Chondrocyte (in vitro differentiated cells): ENCODE measurements at regions not wholly inside any gene's neighbourhood (a gene's known extent, or its start where the extent isn't known, plus 50 kb on each side); places are given as distances from the start of the nearest gene placed in this dataset.

ENCODE experiments used
- DNase-seq: peaks from one replicate; pipeline ENCODE4 v3.0.0; 2021; ENCODE audit warnings: mixed read lengths, low spot score
- H3K27ac Mint-ChIP-seq: one replicate; pipeline ENCODE4 v1.8.0; 2021; ENCODE audit warnings: mild to moderate bottlenecking, moderate library complexity, mixed read lengths; ENCODE audit not compliant: unreplicated experiment
- H3K27me3 Mint-ChIP-seq: 2 replicates; pipeline ENCODE4 v1.8.0; 2021; ENCODE audit warnings: low read depth, mixed read lengths
- H3K36me3 Mint-ChIP-seq: 2 replicates; pipeline ENCODE4 v1.8.0; 2021; ENCODE audit warnings: low read depth, mixed read lengths
- H3K4me1 Mint-ChIP-seq: 2 replicates; pipeline ENCODE4 v1.8.0; 2021; ENCODE audit warnings: low read depth, mild to moderate bottlenecking, mixed read lengths
- H3K4me3 Mint-ChIP-seq: one replicate; pipeline ENCODE4 v1.8.0; 2021; ENCODE audit warnings: mild to moderate bottlenecking, moderate library complexity, mixed read lengths; ENCODE audit not compliant: unreplicated experiment
- H3K9me3 Mint-ChIP-seq: 2 replicates; pipeline ENCODE4 v1.8.0; 2021; ENCODE audit warnings: low read depth, mixed read lengths
- CTCF ChIP-seq: fragments of 200-600 bp; sonication (generic); IDR thresholded peaks from 2 replicates; pipeline ENCODE4 v1.5.0; 2021; ENCODE audit warnings: antibody characterized with exemption, mild to moderate bottlenecking, moderate library complexity

GRCh38 chr16:73978407-73978784 is 318.2 kb upstream of the PSMD7 start:
- H3K4me1 Mint-ChIP-seq = no peaks in the 10 kb centered on the region
- H3K27me3 Mint-ChIP-seq = peaks cover 8% of the 10 kb centered on the region
- no peak overlapping the region for H3K4me3 Mint-ChIP-seq

GRCh38 chr16:73976644-73977043 is 320.0 kb upstream of the PSMD7 start:
- Mint-ChIP-seq H3K27ac (no peak overlapping the region), H3K27me3 (peaks cover 16% of the 10 kb centered on the region)
- no peak for DNase-seq

More at GRCh38 chr16:73978407-73978784, 318.2 kb upstream of the PSMD7 start:
- DNase-seq = no peak
- TF ChIP-seq CTCF = no peak
- Mint-ChIP-seq H3K36me3 (no peaks in the 10 kb centered on the region), H3K27ac (no peak overlapping the region), H3K9me3 (peaks cover 18% of the 10 kb centered on the region)

GRCh38 chr16:73973174-73973573 is 323.4 kb upstream of the PSMD7 start:
- H3K4me3 Mint-ChIP-seq = no peak overlapping the region
- TF ChIP-seq CTCF = no peak
- no peak overlapping the region for H3K27ac Mint-ChIP-seq

More at GRCh38 chr16:73976644-73977043, 320.0 kb upstream of the PSMD7 start:
- H3K4me1 Mint-ChIP-seq = no peaks in the 10 kb centered on the region
- H3K36me3 Mint-ChIP-seq = no peaks in the 10 kb centered on the region
- TF ChIP-seq CTCF = no peak
- H3K4me3 Mint-ChIP-seq = no peak overlapping the region
- H3K9me3 Mint-ChIP-seq = peaks cover 5% of the 10 kb centered on the region

GRCh38 chr16:73966851-73967250 is 329.8 kb upstream of the PSMD7 start:
- no peak overlapping the region for H3K27ac Mint-ChIP-seq
- H3K9me3 Mint-ChIP-seq = peaks cover 5% of the 10 kb centered on the region
- H3K36me3 Mint-ChIP-seq = no peaks in the 10 kb centered on the region
- no peak overlapping the region for H3K4me3 Mint-ChIP-seq
- no peaks in the 10 kb centered on the region for H3K4me1 Mint-ChIP-seq
- no peak for DNase-seq
- no peak for TF ChIP-seq CTCF
- H3K27me3 Mint-ChIP-seq = peaks cover 9% of the 10 kb centered on the region

More at GRCh38 chr16:73973174-73973573, 323.4 kb upstream of the PSMD7 start:
- Mint-ChIP-seq H3K27me3 (peaks cover 19% of the 10 kb centered on the region), H3K4me1 (no peaks in the 10 kb centered on the region), H3K9me3 (peaks cover 2% of the 10 kb centered on the region), H3K36me3 (no peaks in the 10 kb centered on the region)
- DNase-seq = no peak

- H3K4me1 Mint-ChIP-seq = no peaks in the 10 kb centered on the region
- no peak for DNase-seq
- H3K27me3 Mint-ChIP-seq = peaks cover 4% of the 10 kb centered on the region
- no peaks in the 10 kb centered on the region for H3K36me3 Mint-ChIP-seq
- no peak overlapping the region for H3K4me3 Mint-ChIP-seq
- no peak for TF ChIP-seq CTCF
- no peak overlapping the region for H3K27ac Mint-ChIP-seq
- peaks cover 12% of the 10 kb centered on the region for H3K9me3 Mint-ChIP-seq
Observed at GRCh38 chr16:73965591-73965990, 331.0 kb upstream of the PSMD7 start.
